Astrocyte (in vitro differentiated cells and primary cell): ENCODE measurements at regions not wholly inside any gene's neighbourhood (a gene's known extent, or its start where the extent isn't known, plus 50 kb on each side); places are given as distances from the start of the nearest gene placed in this dataset.

Source experiments
- EZH2 ChIP-seq: IDR thresholded peaks from 2 replicates; pipeline ENCODE4 v1.6.1; 2012; ENCODE audit warnings: mild to moderate bottlenecking, low read length, inconsistent platforms; ENCODE audit not compliant: insufficient read depth
- TF ChIP-seq, protein P1 (sequence below): IDR thresholded peaks from 2 replicates; pipeline ENCODE4 v1.5.1; 2011; ENCODE audit warnings: low read depth, mild to moderate bottlenecking, inconsistent platforms, low read length, moderate library complexity; ENCODE audit not compliant: insufficient read depth

DNA sequence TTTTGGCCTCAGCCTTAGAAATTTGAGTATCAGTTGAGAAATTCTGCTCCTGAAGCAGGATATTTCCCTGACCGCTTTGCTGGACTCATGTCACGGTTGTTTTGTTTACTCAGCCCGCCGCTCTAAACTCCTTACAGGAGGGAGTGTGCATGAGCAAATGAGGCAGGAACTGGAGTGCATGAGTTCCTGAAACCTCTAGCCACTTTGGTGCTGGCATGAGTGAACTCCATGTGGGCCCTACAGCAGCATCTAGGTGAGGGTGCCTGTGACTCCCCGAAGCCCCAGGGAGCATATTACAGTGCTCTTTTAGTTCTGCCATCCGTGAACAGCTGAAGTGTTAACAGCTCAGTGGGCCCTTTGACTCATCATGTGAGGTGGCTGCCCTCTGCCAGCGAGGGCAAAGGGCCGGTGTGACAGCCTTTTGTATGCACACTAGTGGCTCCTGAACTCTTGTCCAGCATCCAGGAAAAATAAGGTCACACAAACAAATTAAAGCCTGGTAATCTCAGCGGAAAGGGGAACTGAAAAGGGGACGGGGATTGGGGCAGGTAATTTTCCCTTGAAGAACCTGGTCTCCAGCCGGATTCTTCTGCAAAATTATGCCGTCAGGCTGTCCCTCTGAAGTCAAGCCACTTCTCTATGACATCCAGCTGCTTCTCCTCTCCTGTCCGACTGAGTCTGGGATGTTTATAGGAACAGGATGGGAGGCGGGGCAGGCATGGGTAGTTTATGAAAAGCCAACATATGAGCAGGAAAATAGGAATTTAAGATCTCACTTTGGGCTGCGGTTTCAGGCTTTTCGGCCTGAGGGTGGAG lies 1668.7 kb downstream of the SUCLG1 start:
- TF ChIP-seq, protein P1, sequence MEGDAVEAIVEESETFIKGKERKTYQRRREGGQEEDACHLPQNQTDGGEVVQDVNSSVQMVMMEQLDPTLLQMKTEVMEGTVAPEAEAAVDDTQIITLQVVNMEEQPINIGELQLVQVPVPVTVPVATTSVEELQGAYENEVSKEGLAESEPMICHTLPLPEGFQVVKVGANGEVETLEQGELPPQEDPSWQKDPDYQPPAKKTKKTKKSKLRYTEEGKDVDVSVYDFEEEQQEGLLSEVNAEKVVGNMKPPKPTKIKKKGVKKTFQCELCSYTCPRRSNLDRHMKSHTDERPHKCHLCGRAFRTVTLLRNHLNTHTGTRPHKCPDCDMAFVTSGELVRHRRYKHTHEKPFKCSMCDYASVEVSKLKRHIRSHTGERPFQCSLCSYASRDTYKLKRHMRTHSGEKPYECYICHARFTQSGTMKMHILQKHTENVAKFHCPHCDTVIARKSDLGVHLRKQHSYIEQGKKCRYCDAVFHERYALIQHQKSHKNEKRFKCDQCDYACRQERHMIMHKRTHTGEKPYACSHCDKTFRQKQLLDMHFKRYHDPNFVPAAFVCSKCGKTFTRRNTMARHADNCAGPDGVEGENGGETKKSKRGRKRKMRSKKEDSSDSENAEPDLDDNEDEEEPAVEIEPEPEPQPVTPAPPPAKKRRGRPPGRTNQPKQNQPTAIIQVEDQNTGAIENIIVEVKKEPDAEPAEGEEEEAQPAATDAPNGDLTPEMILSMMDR, result no peak
- TF ChIP-seq EZH2, result no peak
